GM19438 (cell line): ENCODE measurements at regions not wholly inside any gene's neighbourhood (a gene's known extent, or its start where the extent isn't known, plus 50 kb on each side); places are given as distances from the start of the nearest gene placed in this dataset.
"Not testable (repeated sequence)": the region's sequence is repeated elsewhere in the genome, so short reads cannot be mapped to it uniquely, and the experiment has no call there.

Experiments
- ATAC-seq: cut with Tn5 transposase; IDR thresholded peaks from one replicate; pipeline ENCODE4 v1.9.1; 2021; ENCODE audit warnings: low read depth; ENCODE audit not compliant: unreplicated experiment

GRCh38 chr5:104942735-104943134, 1380.1 kb upstream of the NUDT12 start:
- ATAC-seq = no peak

DNA sequence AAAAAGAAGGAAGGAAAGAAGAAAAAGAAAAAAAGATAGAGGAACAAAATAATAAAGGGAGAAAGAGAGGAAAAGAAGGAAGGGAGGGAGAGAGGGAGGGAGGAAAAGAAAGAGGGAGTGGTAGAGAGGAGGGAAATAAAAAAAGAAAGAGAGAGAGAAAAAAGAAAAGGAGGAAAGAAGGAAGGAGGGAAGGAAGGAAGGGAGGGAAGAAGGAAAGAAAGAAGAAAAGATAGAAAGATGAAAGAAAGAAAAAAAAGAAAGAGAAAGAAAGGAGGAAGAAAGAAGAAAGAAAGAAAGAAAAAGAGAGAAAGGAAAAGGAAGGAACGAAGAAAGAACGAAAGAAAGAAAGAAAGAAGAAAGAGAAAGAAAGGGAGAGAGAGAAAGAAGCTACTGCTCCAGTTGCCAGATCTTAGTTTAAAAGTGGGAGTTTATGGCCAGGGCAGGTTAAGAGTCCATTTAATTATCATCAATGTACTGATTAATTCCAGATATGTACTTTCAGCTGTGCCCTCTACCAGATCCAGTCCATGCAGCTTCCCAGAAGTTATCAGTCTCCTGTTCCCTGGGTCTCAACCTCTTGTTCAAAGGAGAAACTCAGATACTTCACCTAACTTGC, 1378.5 kb upstream of the NUDT12 start:
- ATAC-seq = no peak

- ATAC-seq = no peak
Measured at GRCh38 chr5:104937598-104937997, 1375.0 kb upstream of the NUDT12 start.

DNA sequence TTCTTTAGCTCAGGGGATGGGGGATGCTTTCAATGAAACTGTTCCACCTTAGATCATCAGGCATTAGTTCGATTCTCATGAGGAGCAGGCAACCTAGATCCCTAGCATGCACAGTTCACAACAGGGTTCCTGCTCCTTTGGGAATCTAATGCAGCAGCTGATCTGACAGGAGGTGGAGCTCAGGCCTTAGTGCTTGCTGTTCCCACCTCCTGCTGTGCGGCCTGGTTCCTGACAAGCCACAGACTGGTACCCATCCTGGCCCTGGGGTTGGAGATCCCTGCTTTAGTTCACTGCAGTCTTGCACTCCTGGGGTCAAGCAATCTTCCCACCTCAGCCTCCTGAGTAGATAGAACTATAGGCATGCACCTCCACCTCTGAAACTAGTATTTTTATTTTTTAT, 1369.8 kb upstream of the NUDT12 start:
- no peak for ATAC-seq

DNA sequence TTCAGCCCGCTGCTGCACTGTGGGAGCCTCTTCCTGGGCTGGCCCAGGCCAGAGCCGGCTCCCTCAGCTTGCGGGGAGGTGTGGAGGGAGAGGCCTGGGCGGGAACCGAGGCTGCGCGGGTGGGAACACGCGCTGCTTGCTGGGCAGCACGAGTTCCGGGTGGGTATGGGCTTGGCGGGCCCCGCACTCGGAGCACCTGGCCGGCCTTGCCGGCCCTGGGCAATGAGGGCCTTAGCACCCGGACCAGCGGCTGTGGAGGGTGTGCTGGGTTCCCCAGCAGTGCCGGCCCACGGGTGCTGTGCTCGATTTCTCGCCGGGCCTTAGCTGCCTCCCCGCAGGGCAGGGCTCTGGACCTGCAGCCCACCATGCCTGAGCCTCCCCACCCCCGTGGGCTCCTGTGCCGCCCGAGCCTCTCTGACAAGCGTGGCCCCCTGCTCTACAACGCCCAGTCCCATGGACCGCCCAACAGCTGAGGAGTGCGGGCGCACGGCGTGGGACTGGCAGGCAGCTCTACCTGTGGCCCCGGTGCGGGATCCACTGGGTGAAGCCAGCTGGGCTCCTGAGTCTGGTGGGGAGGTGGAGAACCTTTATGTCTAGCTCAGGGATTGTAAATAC, 1366.4 kb upstream of the NUDT12 start:
- no peak for ATAC-seq

DNA sequence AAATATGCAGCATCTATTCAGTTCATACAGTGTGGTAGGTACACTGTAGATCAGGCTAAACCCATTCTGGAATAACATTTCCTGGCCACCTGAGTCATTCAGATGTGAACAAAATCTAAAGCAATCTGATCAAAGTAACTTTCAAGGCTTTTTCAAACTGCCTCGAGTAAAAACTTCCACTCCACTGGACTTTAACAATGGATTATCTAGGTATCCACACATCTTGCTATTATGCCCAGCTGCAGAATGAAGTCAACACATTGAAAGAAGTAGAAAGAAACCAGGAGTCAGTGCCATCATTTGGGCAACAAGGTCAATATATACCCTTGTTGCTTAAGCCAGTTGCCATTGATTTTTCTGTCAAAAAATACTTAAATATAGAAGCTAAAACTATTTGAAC, 1352.6 kb upstream of the NUDT12 start:
- no peak for ATAC-seq

GRCh38 chr5:104914536-104915070, 1352.0 kb upstream of the NUDT12 start:
- no peak for ATAC-seq

GRCh38 chr5:104913841-104914281, 1351.3 kb upstream of the NUDT12 start:
- no peak for ATAC-seq

- ATAC-seq = no peak
Measured at GRCh38 chr5:104909803-104910202, 1347.2 kb upstream of the NUDT12 start.

- no peak for ATAC-seq
Measured at GRCh38 chr5:104904561-104904960, 1342.0 kb upstream of the NUDT12 start.

- ATAC-seq = no peak
Measured at GRCh38 chr5:104903941-104904340, 1341.4 kb upstream of the NUDT12 start.

DNA sequence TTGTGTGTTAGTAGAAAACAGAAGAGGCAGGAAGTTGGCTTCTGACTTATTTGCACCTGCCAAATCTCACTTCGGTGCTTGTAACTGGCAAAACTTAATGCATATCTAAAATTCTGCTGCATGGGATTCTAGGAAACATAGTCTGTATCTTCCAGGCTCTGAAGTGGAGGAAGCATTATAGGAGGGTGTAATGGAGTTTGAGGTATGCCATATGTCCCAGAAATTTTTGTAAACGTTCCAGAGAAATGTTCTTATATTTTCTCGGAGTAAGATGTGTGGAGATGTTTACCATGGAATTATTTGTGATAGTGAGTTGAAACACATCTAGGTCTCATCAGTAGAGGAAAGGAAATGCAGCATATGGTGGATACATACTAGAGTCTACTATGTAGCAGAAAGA, 1329.0 kb upstream of the NUDT12 start:
- no peak for ATAC-seq

- ATAC-seq = no peak
Measured at GRCh38 chr5:104890767-104891166, 1328.2 kb upstream of the NUDT12 start.

DNA sequence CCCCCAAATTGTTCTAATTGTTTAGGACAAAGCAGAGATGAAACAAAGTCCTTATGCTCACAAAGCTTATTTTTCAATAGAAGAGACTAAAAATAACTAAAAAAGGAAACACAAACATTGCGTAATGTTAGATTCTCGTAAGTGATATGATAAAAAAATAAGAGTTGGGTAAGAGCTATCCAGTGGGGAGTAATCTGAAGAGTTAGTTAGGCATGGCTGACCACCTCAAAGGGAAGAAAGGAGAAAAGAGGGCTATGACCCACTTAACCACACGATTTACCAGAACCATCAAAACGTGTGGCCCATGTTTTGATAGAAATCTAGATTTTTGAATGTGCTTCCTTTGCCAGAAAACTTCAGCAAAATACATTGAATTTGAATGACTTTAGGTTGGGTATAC, 1296.8 kb upstream of the NUDT12 start:
- ATAC-seq = no peak

- not testable (repeated sequence) for ATAC-seq
Measured at GRCh38 chr5:104852099-104852498, 1289.5 kb upstream of the NUDT12 start.

- ATAC-seq = no peak
Measured at GRCh38 chr5:104845541-104845940, 1283.0 kb upstream of the NUDT12 start.

DNA sequence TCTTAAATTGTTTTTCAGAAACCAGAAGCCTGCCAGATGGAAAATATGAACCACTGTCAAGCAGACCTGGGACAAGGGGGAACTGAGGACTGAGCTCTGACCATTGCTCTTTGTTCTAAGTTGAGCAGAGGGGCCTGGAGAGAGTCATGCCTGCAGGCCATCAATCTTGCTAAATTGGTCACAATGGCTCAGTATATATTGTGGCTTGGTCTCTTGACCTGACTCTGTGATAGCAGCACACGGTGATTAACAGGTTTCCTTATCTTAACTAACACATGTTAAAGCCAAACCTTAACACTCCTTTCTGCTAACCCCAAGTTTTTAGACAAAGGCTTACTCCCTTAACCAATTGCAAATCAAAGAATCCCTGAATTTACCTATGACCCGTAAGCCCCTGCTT, 1281.2 kb upstream of the NUDT12 start:
- ATAC-seq = no peak

GRCh38 chr5:104840284-104840683, 1277.7 kb upstream of the NUDT12 start:
- no peak for ATAC-seq

DNA sequence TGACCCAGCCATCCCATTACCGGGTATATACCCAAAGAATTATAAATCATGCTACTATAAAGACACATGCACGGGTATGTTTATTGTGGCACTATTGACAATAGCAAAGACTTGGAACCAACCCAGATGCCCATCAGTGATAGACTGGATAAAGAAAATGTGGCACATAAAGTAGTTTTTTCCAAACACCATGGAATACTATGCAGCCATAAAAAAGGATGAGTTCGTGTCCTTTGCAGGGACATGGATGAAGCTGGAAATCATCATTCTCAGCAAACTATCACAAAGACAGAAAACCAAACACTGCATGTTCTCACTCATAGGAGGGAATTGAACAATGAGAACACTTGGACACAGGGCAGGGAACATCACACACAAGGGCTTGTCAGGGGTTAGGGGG, 1268.9 kb upstream of the NUDT12 start:
- ATAC-seq = not testable (repeated sequence)

DNA sequence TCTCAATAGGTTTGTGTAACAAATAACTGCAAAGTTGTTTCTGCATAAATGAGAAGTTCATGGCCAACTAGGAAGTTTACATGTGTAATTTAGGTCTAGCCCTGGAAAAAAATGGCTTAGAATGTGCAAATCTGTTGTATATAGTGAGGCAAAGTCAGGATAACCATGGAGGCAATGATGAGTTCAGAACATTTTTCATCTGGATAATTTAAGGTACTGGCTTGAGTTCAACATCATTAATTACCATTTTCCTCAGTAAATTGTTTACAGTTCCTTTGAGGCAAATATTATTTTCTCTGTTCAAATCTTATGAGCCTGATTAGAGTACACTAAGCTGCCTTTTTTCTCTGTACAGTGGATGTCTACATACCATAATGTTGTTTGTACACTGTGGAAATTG, 1259.0 kb upstream of the NUDT12 start:
- no peak for ATAC-seq

- ATAC-seq = no peak
Measured at GRCh38 chr5:104817127-104817526, 1254.5 kb upstream of the NUDT12 start.

DNA sequence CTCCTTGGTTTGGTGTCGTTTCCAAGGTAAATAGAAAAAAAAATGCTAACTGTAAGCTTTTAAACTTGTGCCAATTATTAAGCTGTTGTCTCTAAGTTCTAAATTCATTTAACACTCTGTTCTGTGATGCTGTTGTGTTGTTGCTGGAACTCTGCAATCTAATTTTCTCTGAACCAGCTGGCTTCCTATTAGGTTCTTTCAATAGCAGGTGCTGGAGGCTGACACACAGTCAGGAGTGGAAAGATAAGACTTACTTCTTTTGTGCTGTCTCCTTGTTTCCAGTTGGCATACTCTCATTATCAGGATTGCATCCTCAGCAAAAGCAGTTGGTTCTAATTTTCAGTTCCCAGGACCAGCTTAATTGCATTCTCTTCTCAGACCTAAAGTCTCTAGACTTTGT, 1252.6 kb upstream of the NUDT12 start:
- no peak for ATAC-seq
